HG03565 (cell line): ENCODE measurements at regions not wholly inside any gene's neighbourhood (a gene's known extent, or its start where the extent isn't known, plus 50 kb on each side); places are given as distances from the start of the nearest gene placed in this dataset.

Experiments
- ATAC-seq: cut with Tn5 transposase; IDR thresholded peaks from one replicate; pipeline ENCODE4 v1.9.1; 2021; ENCODE audit warnings: mild to moderate bottlenecking, moderate library complexity; ENCODE audit not compliant: unreplicated experiment

- no peak for ATAC-seq
These were observed 206.2 kb upstream of the TLL1 start for GRCh38 chr4:165666836-165667235.

- no peak for ATAC-seq
These were observed 205.1 kb upstream of the TLL1 start for GRCh38 chr4:165667969-165668368.

- no peak for ATAC-seq
These were observed 204.3 kb upstream of the TLL1 start for GRCh38 chr4:165668694-165669093.

GRCh38 chr4:165677081-165677480, 196.0 kb upstream of the TLL1 start:
- no peak for ATAC-seq

- no peak for ATAC-seq
These were observed 194.7 kb upstream of the TLL1 start for GRCh38 chr4:165678236-165678935.

- ATAC-seq: no peak
These were observed 194.1 kb upstream of the TLL1 start for GRCh38 chr4:165678936-165679325.

GRCh38 chr4:165680821-165681220, 192.2 kb upstream of the TLL1 start:
- ATAC-seq: no peak

GRCh38 chr4:165682611-165683010, 190.4 kb upstream of the TLL1 start:
- ATAC-seq: no peak

- no peak for ATAC-seq
These were observed 188.7 kb upstream of the TLL1 start for GRCh38 chr4:165684177-165684805.

- ATAC-seq: no peak
These were observed 186.3 kb upstream of the TLL1 start for GRCh38 chr4:165686756-165687155.

- no peak for ATAC-seq
These were observed 183.9 kb upstream of the TLL1 start for GRCh38 chr4:165689159-165689558.

GRCh38 chr4:165692082-165692481, 181.0 kb upstream of the TLL1 start:
- ATAC-seq: no peak

GRCh38 chr4:165698272-165698671, 174.8 kb upstream of the TLL1 start:
- no peak for ATAC-seq

GRCh38 chr4:165699055-165699454, 174.0 kb upstream of the TLL1 start:
- no peak for ATAC-seq

- no peak for ATAC-seq
These were observed 172.2 kb upstream of the TLL1 start for GRCh38 chr4:165700855-165701254.

GRCh38 chr4:165707128-165707527, 165.9 kb upstream of the TLL1 start:
- no peak for ATAC-seq

- ATAC-seq: no peak
These were observed 163.5 kb upstream of the TLL1 start for GRCh38 chr4:165709516-165709915.

- ATAC-seq: no peak
These were observed 163.0 kb upstream of the TLL1 start for GRCh38 chr4:165709973-165710526.

GRCh38 chr4:165711436-165711835, 161.6 kb upstream of the TLL1 start:
- no peak for ATAC-seq

GRCh38 chr4:165711912-165712311, 161.1 kb upstream of the TLL1 start:
- ATAC-seq: no peak

- ATAC-seq: no peak
These were observed 158.4 kb upstream of the TLL1 start for GRCh38 chr4:165714650-165715049.

- no peak for ATAC-seq
These were observed 157.8 kb upstream of the TLL1 start for GRCh38 chr4:165715211-165715610.
